SH-SY5Y (cell line): ENCODE measurements at regions not wholly inside any gene's neighbourhood (a gene's known extent, or its start where the extent isn't known, plus 50 kb on each side); places are given as distances from the start of the nearest gene placed in this dataset.

Experiments
- GATA2 ChIP-seq: IDR thresholded peaks from 2 replicates; pipeline ENCODE4 v1.6.1; 2011; ENCODE audit warnings: mild to moderate bottlenecking, low read depth, low read length
- GATA3 ChIP-seq: IDR thresholded peaks from 2 replicates; pipeline ENCODE4 v1.6.1; 2011; ENCODE audit warnings: low read depth, mild to moderate bottlenecking, low read length, moderate library complexity

DNA sequence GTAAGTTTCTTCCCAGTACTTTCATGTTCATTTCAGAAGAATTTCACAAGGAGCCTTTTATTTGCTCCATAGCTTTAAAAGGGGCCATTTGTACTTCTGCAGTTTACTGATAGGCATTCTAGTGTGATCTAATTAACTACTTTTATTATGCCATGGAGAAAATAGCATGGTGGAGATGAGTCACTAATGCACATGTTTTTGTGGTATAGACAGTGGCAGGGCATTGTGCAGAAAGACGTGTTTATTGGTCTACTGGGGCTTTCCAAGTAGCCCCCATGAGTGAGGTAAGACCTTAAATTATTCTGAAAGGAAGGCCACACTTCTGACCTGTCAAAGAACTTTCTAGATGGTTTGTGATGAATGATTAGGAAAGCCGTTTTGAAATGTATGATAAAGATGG, 810.0 kb upstream of the NR2F2 start:
- TF ChIP-seq GATA3 (no peak), GATA2 (no peak)
